H9 (cell line): ENCODE measurements at regions not wholly inside any gene's neighbourhood (a gene's known extent, or its start where the extent isn't known, plus 50 kb on each side); places are given as distances from the start of the nearest gene placed in this dataset.

Source experiments
- DNase-seq: peaks from one replicate; pipeline ENCODE4 v3.0.0-alpha.2; 2017
- H2AFZ ChIP-seq: one replicate; pipeline ENCODE4 v1.6.1; 2013; ENCODE audit warnings: mild to moderate bottlenecking, low read length, control low read depth, moderate library complexity
- H2AK5ac ChIP-seq: 2 replicates; pipeline ENCODE4 v1.6.1; 2013; ENCODE audit warnings: low read length, control low read depth, mixed read lengths; ENCODE audit not compliant: insufficient read length
- H2BK120ac ChIP-seq: one replicate; pipeline ENCODE4 v1.6.1; 2013; ENCODE audit warnings: low read depth, mild to moderate bottlenecking, low read length, control low read depth, inconsistent platforms; ENCODE audit not compliant: poor library complexity, severe bottlenecking
- H2BK12ac ChIP-seq: 2 replicates; pipeline ENCODE4 v1.6.1; 2013; ENCODE audit warnings: low read length, control low read depth, mixed read lengths, low read depth; ENCODE audit not compliant: insufficient read length
- H2BK15ac ChIP-seq: 2 replicates; pipeline ENCODE4 v1.6.1; 2013; ENCODE audit warnings: low read depth, low read length, control low read depth
- H2BK20ac ChIP-seq: one replicate; pipeline ENCODE4 v1.6.1; 2013; ENCODE audit warnings: low read depth, mild to moderate bottlenecking, low read length, control low read depth, inconsistent platforms; ENCODE audit not compliant: poor library complexity, severe bottlenecking
- H2BK5ac ChIP-seq: 2 replicates; pipeline ENCODE4 v1.6.1; 2013; ENCODE audit warnings: low read length, control low read depth, mixed read lengths; ENCODE audit not compliant: insufficient read length
- H3K14ac ChIP-seq: 2 replicates; pipeline ENCODE4 v1.6.1; 2013; ENCODE audit warnings: low read length, control low read depth; ENCODE audit not compliant: insufficient read depth
- H3K18ac ChIP-seq: 2 replicates; pipeline ENCODE4 v1.6.1; 2013; ENCODE audit warnings: low read depth, mild to moderate bottlenecking, mixed read lengths, low read length, control low read depth; ENCODE audit not compliant: insufficient read length
- H3K23ac ChIP-seq: 2 replicates; pipeline ENCODE4 v1.6.1; 2013; ENCODE audit warnings: low read length, control low read depth, mixed read lengths, low read depth; ENCODE audit not compliant: insufficient read length
- H3K23me2 ChIP-seq: 2 replicates; pipeline ENCODE4 v1.6.1; 2013; ENCODE audit warnings: low read depth, mild to moderate bottlenecking, mixed read lengths, low read length, control low read depth; ENCODE audit not compliant: insufficient read length, poor library complexity, severe bottlenecking
- H3K27ac ChIP-seq: 2 replicates; pipeline ENCODE4 v1.5.1; 2013; ENCODE audit warnings: low read length, control low read depth, mixed read lengths, low read depth; ENCODE audit not compliant: insufficient read length
- H3K27me3 ChIP-seq: 2 replicates; pipeline ENCODE4 v1.6.1; 2013; ENCODE audit warnings: low read length, control low read depth, inconsistent platforms; ENCODE audit not compliant: insufficient read depth
- H3K4ac ChIP-seq: 2 replicates; pipeline ENCODE4 v1.6.1; 2013; ENCODE audit warnings: low read depth, mild to moderate bottlenecking, control low read depth, inconsistent platforms, low read length, moderate library complexity
- H3K4me1 ChIP-seq: 2 replicates; pipeline ENCODE4 v1.6.1; 2013; ENCODE audit warnings: low read length, control low read depth, inconsistent platforms; ENCODE audit not compliant: insufficient read depth
- H3K4me2 ChIP-seq: 2 replicates; pipeline ENCODE4 v1.6.1; 2013; ENCODE audit warnings: low read length, control low read depth, mixed read lengths; ENCODE audit not compliant: insufficient read length, insufficient read depth
- H3K56ac ChIP-seq: 2 replicates; pipeline ENCODE4 v1.6.1; 2013; ENCODE audit warnings: low read depth, mild to moderate bottlenecking, mixed read lengths, low read length, control low read depth; ENCODE audit not compliant: insufficient read length
- H3K79me1 ChIP-seq: 2 replicates; pipeline ENCODE4 v1.6.1; 2013; ENCODE audit warnings: low read depth, mild to moderate bottlenecking, moderate library complexity, low read length, control low read depth, inconsistent platforms; ENCODE audit not compliant: insufficient read depth, poor library complexity, severe bottlenecking
- H3K79me2 ChIP-seq: 2 replicates; pipeline ENCODE4 v1.6.1; 2013; ENCODE audit warnings: low read length, control low read depth, inconsistent platforms; ENCODE audit not compliant: insufficient read depth
- H3K9ac ChIP-seq: 2 replicates; pipeline ENCODE4 v1.6.1; 2013; ENCODE audit warnings: low read length, control low read depth, mixed read lengths; ENCODE audit not compliant: insufficient read length; ENCODE audit errors: extremely low read depth
- H3K9me3 ChIP-seq: one replicate; pipeline ENCODE4 v1.6.1; 2013; ENCODE audit warnings: low read depth, low read length, inconsistent platforms; ENCODE audit not compliant: control insufficient read depth
- H3T11ph ChIP-seq: one replicate; pipeline ENCODE4 v1.6.1; 2013; ENCODE audit warnings: mild to moderate bottlenecking, low read length, control low read depth, inconsistent platforms
- H4K20me1 ChIP-seq: one replicate; pipeline ENCODE4 v1.6.1; 2013; ENCODE audit not compliant: control insufficient read depth, insufficient read length, insufficient read depth
- H4K5ac ChIP-seq: 2 replicates; pipeline ENCODE4 v1.6.1; 2013; ENCODE audit warnings: low read depth, mild to moderate bottlenecking, mixed read lengths, low read length, control low read depth; ENCODE audit not compliant: insufficient read length
- H4K8ac ChIP-seq: replicated peaks from 2 replicates; pipeline ENCODE4 v1.6.1; 2013; ENCODE audit warnings: low read length, control low read depth, mixed read lengths, low read depth; ENCODE audit not compliant: insufficient read length
- H4K91ac ChIP-seq: 2 replicates; pipeline ENCODE4 v1.6.1; 2013; ENCODE audit warnings: low read depth, mild to moderate bottlenecking, moderate library complexity, mixed read lengths, low read length, control low read depth; ENCODE audit not compliant: insufficient read length
- H3K27ac Mint-ChIP-seq, 3 experiments: 2 replicates in 2 of 3; 3 replicates in 1 of 3; pipeline ENCODE4 v1.8.0; 2020 to 2021; ENCODE audit warnings: mixed read lengths in 3 of 3, mild to moderate bottlenecking in 1 of 3, moderate library complexity in 1 of 3
- H3K27me3 Mint-ChIP-seq: 2 replicates; pipeline ENCODE4 v1.8.0; 2021; ENCODE audit warnings: low read depth, mild to moderate bottlenecking, moderate library complexity, mixed read lengths
- H3K36me3 Mint-ChIP-seq, 3 experiments: 2 replicates in 2 of 3; 3 replicates in 1 of 3; pipeline ENCODE4 v1.8.0; 2020 to 2021; ENCODE audit warnings: low read depth in 3 of 3, mixed read lengths in 3 of 3; ENCODE audit not compliant: insufficient read depth in 1 of 3
- H3K4me1 Mint-ChIP-seq, 2 experiments: 2 replicates each; pipeline ENCODE4 v1.8.0; 2020; ENCODE audit warnings: mixed read lengths in 2 of 2
- H3K4me3 Mint-ChIP-seq, 2 experiments: 2 replicates in 1 of 2; 3 replicates in 1 of 2; pipeline ENCODE4 v1.8.0; 2020 to 2021; ENCODE audit warnings: mild to moderate bottlenecking in 2 of 2, mixed read lengths in 2 of 2, moderate library complexity in 1 of 2
- H3K9me3 Mint-ChIP-seq, 2 experiments: 2 replicates in 1 of 2; 3 replicates in 1 of 2; pipeline ENCODE4 v1.8.0; 2020; ENCODE audit warnings: mild to moderate bottlenecking in 2 of 2, mixed read lengths in 2 of 2, moderate library complexity in 1 of 2
- CTCF ChIP-seq: fragments of 200-600 bp; sonication (generic); conservative IDR thresholded peaks from 3 replicates; pipeline ENCODE4 v1.8.0; 2021; ENCODE audit warnings: antibody characterized with exemption, mild to moderate bottlenecking
- WGBS: extraction: QIAGEN DNeasy Blood & Tissue Kit; methylation state at CpG from one replicate; pipeline ENCODE4 v1.1.7; 2013; ENCODE audit warnings: missing lambda C conversion rate, low lambda C conversion rate, mixed read lengths; ENCODE audit not compliant: insufficient read length; ENCODE audit errors: extremely low coverage; 5-methylcytosine and 5-hydroxymethylcytosine counted together

GRCh38 chr2:76163860-76164259 is 453.1 kb upstream of the GCFC2 start:
- no peaks in the 10 kb centered on the region for H3K27me3 Mint-ChIP-seq
- H3K4me3 Mint-ChIP-seq: no peak overlapping the region

More at GRCh38 chr2:76163860-76164259, 453.1 kb upstream of the GCFC2 start:
- Histone ChIP-seq H3K14ac (no peak overlapping the region), H4K8ac (no peak overlapping the region), H2BK15ac (no peak overlapping the region), H3K23ac (no peak overlapping the region), H2BK20ac (no peak overlapping the region), H3K18ac (no peak overlapping the region), H3K4ac (no peak overlapping the region), H2AK5ac (no peak overlapping the region), H3K79me2 (no peaks in the 10 kb centered on the region), H4K20me1 (no peaks in the 10 kb centered on the region), H2AFZ (no peak overlapping the region), H2BK120ac (no peak overlapping the region), H3K27ac (no peak overlapping the region), H3K9ac (no peak overlapping the region), H3K4me2 (no peak overlapping the region), H4K5ac (no peak overlapping the region), H2BK12ac (no peak overlapping the region), H3K79me1 (no peaks in the 10 kb centered on the region), H3T11ph (no peak overlapping the region), H3K23me2 (no peaks in the 10 kb centered on the region), H3K56ac (no peak overlapping the region), H3K27me3 (no peaks in the 10 kb centered on the region), H3K4me1 (no peaks in the 10 kb centered on the region), H3K9me3 (no peaks in the 10 kb centered on the region), H2BK5ac (no peak overlapping the region), H4K91ac (no peak overlapping the region)
- Mint-ChIP-seq H3K36me3 (no peaks in the 10 kb centered on the region), H3K27ac (no peak overlapping the region), H3K9me3 (no peaks in the 10 kb centered on the region), H3K4me1 (no peaks in the 10 kb centered on the region; a peak in 1 of 4 replicates)
- no peak for TF ChIP-seq CTCF
- no CpG with 5 or more reads among the region's 4 CpGs for WGBS
- DNase-seq: no peak
